VCaP (cell line): ENCODE measurements at regions not wholly inside any gene's neighbourhood (a gene's known extent, or its start where the extent isn't known, plus 50 kb on each side); places are given as distances from the start of the nearest gene placed in this dataset.
"Not testable (repeated sequence)": the region's sequence is repeated elsewhere in the genome, so short reads cannot be mapped to it uniquely, and the experiment has no call there.

Experiments used
- H3K27ac ChIP-seq: fragments of 450-650 bp; 2 replicates; pipeline ENCODE4 v1.5.1; 2017
- TF ChIP-seq, protein P1 (sequence below): fragments of 450-650 bp; conservative IDR thresholded peaks from 2 replicates; pipeline ENCODE4 v1.5.1; 2017; ENCODE audit warnings: mild to moderate bottlenecking, moderate library complexity

DNA sequence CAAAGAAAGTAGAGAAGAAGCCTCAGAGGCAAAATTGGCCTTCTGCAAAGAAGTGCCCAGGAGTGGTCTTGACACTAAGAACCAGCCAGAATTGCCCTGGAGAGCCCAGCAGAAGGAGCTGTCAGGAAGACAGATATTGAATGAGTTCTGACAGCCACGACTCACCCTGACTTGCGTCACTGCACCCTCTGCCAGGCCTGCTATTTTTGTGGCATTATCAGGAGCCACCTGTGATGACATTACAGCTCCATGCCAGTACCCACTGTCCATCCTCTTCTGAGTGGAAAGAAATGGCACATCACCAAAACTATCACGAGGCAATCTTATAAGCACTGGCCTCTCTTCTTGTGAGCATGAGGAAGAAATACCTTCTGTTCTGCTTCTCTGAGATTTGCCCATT, 67.7 kb downstream of the SMIM20 start:
- H3K27ac ChIP-seq, result no peak overlapping the region
- TF ChIP-seq, protein P1, sequence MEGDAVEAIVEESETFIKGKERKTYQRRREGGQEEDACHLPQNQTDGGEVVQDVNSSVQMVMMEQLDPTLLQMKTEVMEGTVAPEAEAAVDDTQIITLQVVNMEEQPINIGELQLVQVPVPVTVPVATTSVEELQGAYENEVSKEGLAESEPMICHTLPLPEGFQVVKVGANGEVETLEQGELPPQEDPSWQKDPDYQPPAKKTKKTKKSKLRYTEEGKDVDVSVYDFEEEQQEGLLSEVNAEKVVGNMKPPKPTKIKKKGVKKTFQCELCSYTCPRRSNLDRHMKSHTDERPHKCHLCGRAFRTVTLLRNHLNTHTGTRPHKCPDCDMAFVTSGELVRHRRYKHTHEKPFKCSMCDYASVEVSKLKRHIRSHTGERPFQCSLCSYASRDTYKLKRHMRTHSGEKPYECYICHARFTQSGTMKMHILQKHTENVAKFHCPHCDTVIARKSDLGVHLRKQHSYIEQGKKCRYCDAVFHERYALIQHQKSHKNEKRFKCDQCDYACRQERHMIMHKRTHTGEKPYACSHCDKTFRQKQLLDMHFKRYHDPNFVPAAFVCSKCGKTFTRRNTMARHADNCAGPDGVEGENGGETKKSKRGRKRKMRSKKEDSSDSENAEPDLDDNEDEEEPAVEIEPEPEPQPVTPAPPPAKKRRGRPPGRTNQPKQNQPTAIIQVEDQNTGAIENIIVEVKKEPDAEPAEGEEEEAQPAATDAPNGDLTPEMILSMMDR, result no peak

DNA sequence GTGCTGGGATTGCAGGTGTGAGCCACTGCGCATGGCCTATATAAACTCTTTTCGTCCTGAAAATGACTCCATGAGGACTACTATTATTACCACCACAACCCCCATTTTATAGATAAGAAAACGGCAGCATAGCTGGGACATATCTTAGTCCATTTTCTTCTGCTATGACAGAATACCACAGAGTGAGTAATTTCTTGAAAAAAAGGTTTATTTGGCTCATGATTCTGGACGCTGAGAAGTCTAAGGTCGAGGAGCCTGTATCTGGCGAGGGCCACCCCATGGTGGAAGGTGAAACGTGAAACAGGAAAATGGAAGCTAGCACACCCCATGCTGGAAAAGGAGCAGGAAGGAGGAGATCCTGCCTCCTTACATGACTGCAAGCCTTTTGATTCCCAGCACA, 68.9 kb downstream of the SMIM20 start:
- TF ChIP-seq, protein P1, result no peak
- no peak overlapping the region for H3K27ac ChIP-seq

DNA sequence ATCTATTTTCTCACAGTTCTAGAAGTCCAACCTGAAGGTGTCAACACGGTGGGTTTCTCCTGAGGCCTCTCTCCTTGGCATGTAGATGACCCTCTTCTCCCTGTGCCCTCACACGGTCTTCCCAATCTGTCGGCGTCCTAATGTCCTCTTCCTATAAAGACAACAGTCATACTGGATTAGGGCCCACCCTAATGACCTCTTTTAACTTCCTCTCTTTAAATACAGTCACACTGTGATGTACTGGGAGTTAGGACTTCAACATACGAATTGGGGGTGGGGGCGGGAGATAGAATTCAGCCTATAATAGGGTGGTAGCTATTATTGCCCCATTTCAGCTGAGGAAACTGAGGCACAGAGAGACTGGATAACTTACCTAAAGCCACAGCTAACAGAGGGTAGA, 70.2 kb downstream of the SMIM20 start:
- no peak overlapping the region for H3K27ac ChIP-seq

DNA sequence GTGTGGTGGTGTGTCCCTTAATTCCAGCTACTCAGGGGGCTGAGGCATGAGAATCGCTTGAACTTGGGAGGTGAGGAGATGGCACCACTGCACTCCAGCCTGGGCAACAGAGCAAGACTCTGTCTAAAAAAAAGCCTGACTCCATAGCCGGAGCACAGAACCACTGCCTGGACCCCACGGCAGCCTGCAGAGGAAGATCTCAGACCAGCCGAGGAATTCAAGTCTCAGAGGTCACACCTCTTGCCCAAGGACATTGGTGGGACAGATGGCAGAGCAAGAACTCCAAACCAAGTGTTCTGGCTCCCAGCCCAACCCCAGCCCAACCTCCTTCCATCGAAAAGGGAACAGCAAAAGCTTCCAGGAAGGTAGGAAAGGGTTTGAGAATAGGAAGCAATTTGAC, 70.8 kb downstream of the SMIM20 start:
- no peak overlapping the region for H3K27ac ChIP-seq
- TF ChIP-seq, protein P1, result no peak

More for the DNA sequence above, 70.2 kb downstream of the SMIM20 start:
- TF ChIP-seq, protein P1, result no peak

DNA sequence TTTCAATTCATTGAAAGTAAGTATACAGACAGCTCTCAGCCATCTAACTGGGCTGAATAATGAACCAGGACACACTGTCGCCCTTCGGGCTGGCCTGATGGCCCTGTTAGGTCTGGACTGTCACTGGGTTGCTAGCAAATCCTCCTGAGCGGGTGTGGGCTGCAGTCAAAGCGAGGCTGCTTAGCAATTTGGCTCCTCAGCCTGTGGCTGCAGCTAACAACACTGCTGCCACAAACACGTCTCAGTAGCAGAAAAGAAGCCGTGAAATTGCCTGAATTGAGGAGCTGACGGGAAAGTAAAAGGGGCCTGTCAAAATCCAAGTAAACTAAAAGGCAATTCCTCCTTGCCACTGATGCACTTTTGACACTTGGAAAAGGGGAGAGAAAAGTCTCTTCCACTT, 72.8 kb downstream of the SMIM20 start:
- H3K27ac ChIP-seq, result no peak overlapping the region
- TF ChIP-seq, protein P1, result no peak

DNA sequence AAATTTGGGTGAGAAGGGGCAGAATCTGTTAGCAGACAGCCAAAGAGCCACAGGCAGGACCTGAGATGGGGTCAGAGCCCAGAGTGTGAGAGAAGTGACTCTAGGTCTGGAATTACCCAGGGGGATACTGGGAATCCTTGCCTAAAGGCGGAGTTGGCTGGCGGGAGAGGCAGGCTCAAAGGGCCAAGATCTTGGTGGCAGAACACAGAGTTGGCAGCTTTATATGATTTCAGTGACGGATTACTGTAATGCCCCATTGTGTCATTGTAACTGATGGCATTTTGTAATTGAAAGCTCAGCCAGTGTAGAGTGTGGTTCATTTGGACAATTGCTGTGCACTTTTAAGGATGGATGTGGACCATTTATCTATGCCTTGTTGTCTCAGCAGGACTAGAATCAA, 77.3 kb downstream of the SMIM20 start:
- TF ChIP-seq, protein P1, result no peak
- no peak overlapping the region for H3K27ac ChIP-seq

DNA sequence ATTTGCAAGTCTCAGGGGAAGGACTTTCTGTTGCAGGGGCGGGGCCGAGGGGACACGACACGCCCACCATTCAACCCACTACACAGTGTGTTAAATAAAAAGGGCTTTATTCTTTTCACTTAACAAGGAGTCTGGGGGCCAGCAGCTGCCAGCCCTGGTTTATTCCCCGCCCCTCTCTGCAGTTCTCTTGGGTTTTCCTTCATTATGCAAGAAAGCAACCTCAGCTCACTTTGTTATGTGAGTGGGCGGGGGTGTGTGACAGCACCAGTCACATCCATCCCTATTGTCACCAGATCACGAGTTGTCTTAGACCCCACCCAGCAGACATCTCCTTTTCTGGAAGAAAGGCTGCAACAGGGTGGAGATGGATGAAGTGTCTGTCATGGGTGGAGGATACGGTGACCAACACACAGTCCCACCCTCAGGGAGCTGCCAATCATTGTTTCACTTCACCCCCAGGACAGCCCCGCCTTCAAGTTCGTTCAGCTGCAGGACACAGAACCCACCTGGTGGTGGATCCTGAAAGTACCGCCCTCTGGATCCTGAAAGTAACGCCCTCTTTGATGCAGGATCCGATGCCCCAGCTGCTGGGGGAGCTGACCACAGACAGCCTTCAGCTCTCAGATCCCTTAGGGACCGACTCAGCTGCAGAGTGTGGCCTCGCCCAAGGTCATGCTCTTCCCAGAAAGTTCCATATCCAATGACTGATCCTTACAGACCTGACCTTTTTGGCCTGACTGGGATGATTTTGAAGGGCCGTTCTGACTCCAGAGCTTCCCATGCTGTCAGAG, 79.6 kb downstream of the SMIM20 start:
- TF ChIP-seq, protein P1, result peak; percentile 10; the same call in 1 of the 2 replicates
- no peak overlapping the region for H3K27ac ChIP-seq

DNA sequence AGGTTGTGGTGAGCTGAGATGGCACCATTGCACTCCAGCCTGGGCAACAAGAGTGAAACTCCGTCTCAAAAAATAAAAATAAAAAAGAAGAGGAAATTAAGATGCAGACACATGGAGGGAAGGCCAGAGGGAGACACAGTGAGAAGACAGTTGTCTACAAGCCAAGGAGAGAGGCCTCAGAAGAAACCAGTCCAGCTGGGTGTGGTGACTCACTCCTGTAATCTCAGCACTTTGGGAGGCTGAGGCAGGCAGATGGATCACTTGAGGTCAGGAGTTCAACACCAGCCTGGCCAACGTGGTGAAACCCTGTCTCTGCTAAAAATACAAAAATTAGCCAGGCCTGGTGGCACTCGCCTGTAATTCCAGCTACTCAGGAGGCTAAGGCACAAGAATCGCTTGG, 80.6 kb downstream of the SMIM20 start:
- not testable (repeated sequence) for H3K27ac ChIP-seq
